Common myeloid progenitor, CD34-positive (primary cell): ENCODE measurements at regions not wholly inside any gene's neighbourhood (a gene's known extent, or its start where the extent isn't known, plus 50 kb on each side); places are given as distances from the start of the nearest gene placed in this dataset.
A peak's percentile ranks its signal among the peaks of the same experiment; 100 is the strongest.
"Not testable (repeated sequence)": the region's sequence is repeated elsewhere in the genome, so short reads cannot be mapped to it uniquely, and the experiment has no call there.

Experiments
- CTCF ChIA-PET: fragments of 350-600 bp; sonication (Branson Sonifier 250); formaldehyde crosslinking; loops from one replicate; lab custom pipeline; 2021; ENCODE audit warnings: antibody characterized with exemption; lab: Charles Lee
- POLR2A ChIA-PET: fragments of 350-600 bp; sonication (Branson Sonifier 250); formaldehyde crosslinking; loops from one replicate; lab custom pipeline; 2021; ENCODE audit warnings: antibody characterized with exemption; lab: Charles Lee
- DNase-seq, 3 donors: peaks; one replicate each; pipeline versions ENCODE4 v3.0.0 to v3.0.0-alpha.2; 2013
- H3K27ac ChIP-seq, 2 experiments: 1 replicate in 1 of 2; 2 replicates in 1 of 2; pipeline ENCODE4 v1.7.0; 2013; ENCODE audit warnings: inconsistent platforms in 2 of 2, low read length in 2 of 2, mild to moderate bottlenecking in 2 of 2, low read depth in 1 of 2, moderate library complexity in 1 of 2; ENCODE audit not compliant: severe bottlenecking in 2 of 2, insufficient read depth in 1 of 2, poor library complexity in 1 of 2
- H3K27me3 ChIP-seq, 5 experiments: replicated peaks in 2 of 5; 1 replicate in 3 of 5; 2 replicates in 2 of 5; pipeline versions ENCODE4 v1.6.1 to v1.7.0; 2013; ENCODE audit warnings: low read length in 4 of 5, mild to moderate bottlenecking in 2 of 5, moderate library complexity in 2 of 5, inconsistent platforms in 1 of 5; ENCODE audit not compliant: insufficient read depth in 5 of 5, control insufficient read depth in 4 of 5
- H3K36me3 ChIP-seq, 4 experiments: 1 replicate in 2 of 4; 2 replicates in 2 of 4; pipeline versions ENCODE4 v1.6.1 to v1.7.0; 2013; ENCODE audit warnings: low read length in 3 of 4, control low read depth in 1 of 4, mild to moderate bottlenecking in 1 of 4; ENCODE audit not compliant: control insufficient read depth in 4 of 4, insufficient read depth in 4 of 4
- H3K4me1 ChIP-seq, 4 experiments: 1 replicate in 3 of 4; 2 replicates in 1 of 4; pipeline versions ENCODE4 v1.6.1 to v1.7.1; 2013; ENCODE audit warnings: low read length in 3 of 4, mild to moderate bottlenecking in 3 of 4, control low read depth in 1 of 4, inconsistent platforms in 1 of 4, moderate library complexity in 1 of 4; ENCODE audit not compliant: control insufficient read depth in 4 of 4, insufficient read depth in 4 of 4; ENCODE audit errors: control extremely low read depth in 1 of 4
- H3K4me3 ChIP-seq, 7 experiments: 1 replicate in 4 of 7; 2 replicates in 3 of 7; pipeline versions ENCODE4 v1.5.1 to v1.7.0; 2013; ENCODE audit warnings: mild to moderate bottlenecking in 7 of 7, low read length in 6 of 7, moderate library complexity in 6 of 7, inconsistent platforms in 2 of 7, low read depth in 2 of 7, control low read depth in 1 of 7; ENCODE audit not compliant: insufficient read depth in 4 of 7, control insufficient read depth in 1 of 7; ENCODE audit errors: extremely low read depth in 1 of 7
- H3K9me3 ChIP-seq, 5 experiments: 1 replicate in 4 of 5; 2 replicates in 1 of 5; pipeline versions ENCODE4 v1.6.1 to v1.7.1; 2013; ENCODE audit warnings: low read length in 4 of 5, mild to moderate bottlenecking in 2 of 5, inconsistent platforms in 1 of 5, low read depth in 1 of 5, moderate library complexity in 1 of 5; ENCODE audit not compliant: control insufficient read depth in 4 of 5, insufficient read depth in 2 of 5; ENCODE audit errors: control extremely low read depth in 1 of 5
- WGBS: methylation state at CpG from one replicate; pipeline ENCODE4 v1.1.5; 2013; ENCODE audit not compliant: insufficient coverage; 5-methylcytosine and 5-hydroxymethylcytosine counted together

DNA sequence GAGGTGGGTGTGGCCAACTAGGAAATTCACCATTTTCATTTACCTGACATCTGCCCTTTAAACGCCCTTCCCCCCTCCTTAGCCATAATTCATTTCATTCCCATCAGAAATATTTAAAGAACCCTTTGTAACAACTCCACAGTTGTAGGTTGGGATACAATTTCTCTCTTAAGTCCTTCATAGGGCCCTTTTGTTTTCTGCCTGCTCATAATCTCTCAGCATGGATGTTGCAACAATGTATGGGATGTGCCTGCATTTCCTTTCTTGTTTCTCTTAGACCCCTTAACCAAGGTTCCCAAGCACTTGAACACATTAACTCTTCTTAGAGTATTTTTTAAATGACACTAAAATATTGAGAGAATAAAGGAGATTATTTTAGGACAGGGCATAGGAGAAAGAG, 51.7 kb upstream of the MYO10 start:
- H3K4me3 ChIP-seq = no peak overlapping the region
- ChIA-PET CTCF (no interaction called here), POLR2A (no interaction called here)
- H3K27ac ChIP-seq = no peak overlapping the region
- peaks cover 0 to 9% (median 0%) of the 10 kb centered on the region in 5 experiments for H3K9me3 ChIP-seq
- H3K4me1 ChIP-seq = peaks cover 0 to 17% (median 6%) of the 10 kb centered on the region in 4 experiments
- DNase-seq = no peak
- H3K36me3 ChIP-seq = no peaks in the 10 kb centered on the region
- H3K27me3 ChIP-seq = peaks cover 0 to 48% (median 15%) of the 10 kb centered on the region in 5 experiments
- WGBS = 100% methylated on average over 1 of the region's 1 CpG

DNA sequence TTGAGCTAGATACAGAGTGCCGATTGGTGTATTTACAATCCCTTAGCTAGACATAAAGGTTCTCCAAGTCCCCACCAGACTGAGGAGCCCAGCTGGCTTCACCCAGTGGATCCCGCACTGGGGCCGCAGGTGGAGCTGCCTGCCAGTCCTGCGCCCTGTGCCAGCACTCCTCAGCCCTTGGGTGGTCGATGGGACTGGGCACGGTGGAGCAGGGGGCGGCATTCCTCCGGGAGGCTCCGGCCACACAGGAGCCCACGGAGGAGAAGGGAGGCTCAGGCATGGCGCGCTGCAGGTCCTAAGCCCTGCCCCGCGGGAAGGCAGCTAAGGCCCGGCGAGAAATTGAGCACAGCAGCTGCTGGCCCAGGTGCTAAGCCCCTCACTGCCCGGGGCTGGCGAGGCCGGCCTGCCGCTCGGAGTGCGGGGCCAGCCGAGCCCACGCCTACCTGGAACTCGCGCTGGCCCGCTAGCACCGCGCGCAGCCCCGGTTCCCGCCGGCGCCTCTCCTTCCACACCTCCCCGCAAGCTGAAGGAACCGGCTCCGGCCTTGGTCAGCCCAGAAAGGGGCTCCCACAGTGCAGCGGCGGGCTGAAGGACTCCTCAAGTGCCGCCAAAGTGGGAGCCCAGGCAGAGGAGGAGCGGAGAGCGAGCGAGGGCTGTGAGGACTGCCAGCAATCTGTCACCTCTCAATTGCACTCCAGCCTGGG, 54.9 kb upstream of the MYO10 start:
- H3K36me3 ChIP-seq, H3K27ac ChIP-seq, DNase-seq, H3K9me3 ChIP-seq, H3K4me3 ChIP-seq: not testable (repeated sequence)
- peaks cover 0 to 40% (median 7%) of the 10 kb centered on the region in 5 experiments for H3K27me3 ChIP-seq
- CTCF ChIA-PET = interaction anchor here (1.1 kb wide), 1 partner anchor 15 kb away, joined by 3 read pairs; no protein-coding TSS in a partner anchor
- peaks cover 0 to 21% (median 8%) of the 10 kb centered on the region in 4 experiments for H3K4me1 ChIP-seq
- 99% methylated on average over 28 of the region's 43 CpGs for WGBS
- POLR2A ChIA-PET = interaction anchor here (0.7 kb wide), 1 partner anchor 69 kb away, joined by 5 read pairs; no protein-coding TSS in a partner anchor

DNA sequence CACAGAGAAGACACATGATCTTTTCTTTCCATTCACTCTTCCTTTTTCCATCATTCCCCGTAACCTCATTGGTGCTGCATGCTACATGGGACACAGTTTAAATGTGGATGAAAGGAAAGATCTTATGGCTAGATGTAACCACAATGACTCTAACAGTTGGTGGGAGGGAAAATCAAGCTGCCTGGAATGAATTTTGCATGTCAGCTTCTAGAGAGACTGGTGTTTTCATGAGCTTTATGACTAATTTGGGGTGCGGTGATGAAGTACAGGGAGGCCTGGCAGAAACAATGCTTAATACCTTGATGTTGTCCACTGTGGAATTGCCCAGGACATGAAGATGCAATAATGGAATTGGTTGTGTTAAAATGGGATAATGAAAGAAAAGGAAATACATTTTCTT, 55.9 kb upstream of the MYO10 start:
- H3K4me1 ChIP-seq = peaks cover 0 to 21% (median 8%) of the 10 kb centered on the region in 4 experiments
- peak in 2 of 3 donors; percentile 76 to 86 for DNase-seq
- peaks cover 0 to 30% (median 4%) of the 10 kb centered on the region in 5 experiments for H3K27me3 ChIP-seq
- H3K36me3 ChIP-seq = no peaks in the 10 kb centered on the region
- ChIA-PET CTCF (interaction anchor here (1.7 kb wide), 1 partner anchor 59 kb away, joined by 5 read pairs; no protein-coding TSS in a partner anchor), POLR2A (interaction anchor here (0.5 kb wide), 1 partner anchor 15 kb away, joined by 3 read pairs; no protein-coding TSS in a partner anchor)
- 13% methylated on average over 1 of the region's 2 CpGs for WGBS
- H3K9me3 ChIP-seq = no peaks in the 10 kb centered on the region
- H3K27ac ChIP-seq = no peak overlapping the region
- H3K4me3 ChIP-seq = peak overlapping the region in 1 of 7 experiments; percentile 0

DNA sequence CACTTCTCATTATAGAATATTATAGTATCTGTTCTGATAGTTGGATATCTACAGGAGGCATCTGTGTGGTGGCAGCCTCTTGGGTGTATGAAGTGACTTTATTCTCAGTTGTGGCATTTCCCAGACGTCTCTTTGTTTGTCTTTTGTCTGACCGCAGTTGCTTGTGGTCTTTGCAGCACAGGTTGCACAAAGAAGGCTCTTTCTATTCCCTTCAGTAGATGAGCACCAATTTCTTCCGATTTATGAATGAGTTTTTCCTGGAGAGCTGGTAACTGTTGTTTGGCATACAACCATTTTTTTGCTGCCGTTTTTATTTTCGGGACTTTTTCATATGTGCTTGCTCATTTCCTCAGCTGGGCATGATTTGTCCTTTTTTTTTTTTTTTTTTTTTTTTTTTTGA, 56.4 kb upstream of the MYO10 start:
- CTCF ChIA-PET = interaction anchor here (1.7 kb wide), 1 partner anchor 59 kb away, joined by 5 read pairs; no protein-coding TSS in a partner anchor
- POLR2A ChIA-PET = interaction anchor here (0.5 kb wide), 1 partner anchor 15 kb away, joined by 3 read pairs; no protein-coding TSS in a partner anchor
- no peak overlapping the region for H3K27ac ChIP-seq

DNA sequence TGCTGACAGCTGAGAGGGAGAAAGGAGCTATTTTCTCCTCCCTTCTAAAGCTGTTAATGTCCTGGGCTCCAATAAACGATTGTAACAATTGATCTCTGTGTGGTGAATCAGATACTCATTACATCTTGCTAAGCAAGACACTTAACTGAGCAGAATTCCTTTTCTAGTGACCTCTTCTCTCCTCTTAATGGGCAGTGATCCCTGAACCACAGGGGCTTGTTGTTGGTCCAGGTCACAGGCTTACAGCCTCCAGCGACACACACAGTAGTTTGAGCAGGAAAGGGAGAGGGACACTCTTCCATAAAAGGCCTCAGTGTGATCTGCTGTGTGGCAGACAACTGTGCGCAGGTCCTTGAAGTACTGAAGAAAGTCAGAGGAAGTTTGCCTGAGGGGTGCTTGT, 58.5 kb upstream of the MYO10 start:
- H3K9me3 ChIP-seq = no peaks in the 10 kb centered on the region
- WGBS = 100% methylated on average over 3 of the region's 3 CpGs
- no peak overlapping the region for H3K27ac ChIP-seq
- DNase-seq = no peak
- ChIA-PET POLR2A (no interaction called here), CTCF (interaction anchor here (1.5 kb wide), 1 partner anchor 11 kb away, joined by 3 read pairs; no protein-coding TSS in a partner anchor)
- H3K27me3 ChIP-seq = peaks cover 0 to 20% (median 2%) of the 10 kb centered on the region in 5 experiments
- peaks cover 0 to 21% (median 8%) of the 10 kb centered on the region in 4 experiments for H3K4me1 ChIP-seq
- no peaks in the 10 kb centered on the region for H3K36me3 ChIP-seq
- no peak overlapping the region for H3K4me3 ChIP-seq

More for the DNA sequence above, 56.4 kb upstream of the MYO10 start:
- Histone ChIP-seq H3K36me3 (no peaks in the 10 kb centered on the region), H3K9me3 (no peaks in the 10 kb centered on the region), H3K4me3 (peak overlapping the region in 1 of 7 experiments; percentile 7), H3K4me1 (peaks cover 0 to 21% (median 8%) of the 10 kb centered on the region in 4 experiments), H3K27me3 (peaks cover 0 to 28% (median 2%) of the 10 kb centered on the region in 5 experiments)
- whole genome bisulfite sequencing = 0% methylated on average over 3 of the region's 5 CpGs
- DNase-seq = peak; percentile 84 to 97 (median 95)

GRCh38 chr5:16995372-16995771, 59.3 kb upstream of the MYO10 start:
- 90% methylated on average over 3 of the region's 4 CpGs for WGBS
- Histone ChIP-seq H3K27ac (no peak overlapping the region), H3K4me1 (peaks cover 0 to 21% (median 8%) of the 10 kb centered on the region in 4 experiments), H3K27me3 (peaks cover 0 to 15% (median 0%) of the 10 kb centered on the region in 5 experiments), H3K36me3 (no peaks in the 10 kb centered on the region), H3K4me3 (no peak overlapping the region), H3K9me3 (no peaks in the 10 kb centered on the region)
- ChIA-PET CTCF (no interaction called here), POLR2A (no interaction called here)
- no peak for DNase-seq
